ENCODE measurements at regions not wholly inside any gene's neighbourhood (a gene's known extent, or its start where the extent isn't known, plus 50 kb on each side); places are given as distances from the start of the nearest gene placed in this dataset.

DNA sequence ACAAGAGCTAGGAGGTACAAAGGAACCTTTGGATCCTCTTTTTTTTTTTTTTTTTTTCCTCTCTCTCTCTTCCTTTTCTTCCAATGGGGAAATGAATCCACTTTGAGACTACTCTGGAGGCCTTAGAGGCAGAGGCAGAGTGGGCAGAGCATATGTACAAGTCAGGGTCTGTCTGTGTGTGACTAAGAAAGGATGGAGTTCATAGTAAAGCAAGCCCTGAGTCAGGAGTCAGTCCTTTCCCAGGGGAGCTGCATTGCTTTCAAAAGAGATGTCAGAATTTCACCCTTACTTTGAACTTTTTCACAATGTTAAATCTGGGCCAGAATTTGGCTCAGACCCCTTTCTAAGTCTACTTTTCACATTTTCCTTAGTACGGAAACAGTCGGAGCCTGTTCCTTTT is 792.4 kb upstream of the C9orf72 start:
- TF ChIP-seq, protein P1, sequence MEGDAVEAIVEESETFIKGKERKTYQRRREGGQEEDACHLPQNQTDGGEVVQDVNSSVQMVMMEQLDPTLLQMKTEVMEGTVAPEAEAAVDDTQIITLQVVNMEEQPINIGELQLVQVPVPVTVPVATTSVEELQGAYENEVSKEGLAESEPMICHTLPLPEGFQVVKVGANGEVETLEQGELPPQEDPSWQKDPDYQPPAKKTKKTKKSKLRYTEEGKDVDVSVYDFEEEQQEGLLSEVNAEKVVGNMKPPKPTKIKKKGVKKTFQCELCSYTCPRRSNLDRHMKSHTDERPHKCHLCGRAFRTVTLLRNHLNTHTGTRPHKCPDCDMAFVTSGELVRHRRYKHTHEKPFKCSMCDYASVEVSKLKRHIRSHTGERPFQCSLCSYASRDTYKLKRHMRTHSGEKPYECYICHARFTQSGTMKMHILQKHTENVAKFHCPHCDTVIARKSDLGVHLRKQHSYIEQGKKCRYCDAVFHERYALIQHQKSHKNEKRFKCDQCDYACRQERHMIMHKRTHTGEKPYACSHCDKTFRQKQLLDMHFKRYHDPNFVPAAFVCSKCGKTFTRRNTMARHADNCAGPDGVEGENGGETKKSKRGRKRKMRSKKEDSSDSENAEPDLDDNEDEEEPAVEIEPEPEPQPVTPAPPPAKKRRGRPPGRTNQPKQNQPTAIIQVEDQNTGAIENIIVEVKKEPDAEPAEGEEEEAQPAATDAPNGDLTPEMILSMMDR (IDR thresholded peaks at IDR 0.05; ENCODE audit: control extremely low read depth in 1 of 3, insufficient read depth in 1 of 3, low read depth in 1 of 3, low read length in 3 of 3): no peak
- no peak for TF ChIP-seq TAF1 (IDR thresholded peaks at IDR 0.05; ENCODE audit: low read depth, low read length)
